K562 (cell line): ENCODE measurements at regions not wholly inside any gene's neighbourhood (a gene's known extent, or its start where the extent isn't known, plus 50 kb on each side); places are given as distances from the start of the nearest gene placed in this dataset.

ENCODE experiments used
- CXXC5 ChIP-seq: fragments of 250-450 bp; sonication (Bioruptor Pico); IDR thresholded peaks from 2 replicates; pipeline ENCODE4 v1.8.0; 2022; ENCODE audit warnings: inconsistent platforms, mild to moderate bottlenecking, moderate library complexity
- EHMT2 ChIP-seq: fragments of 450-650 bp; IDR thresholded peaks from 2 replicates; pipeline ENCODE4 v1.6.1; 2018; ENCODE audit warnings: antibody characterized with exemption
- EWSR1 ChIP-seq: fragments of 450-650 bp; IDR thresholded peaks from 2 replicates; pipeline ENCODE4 v1.6.1; 2018; ENCODE audit warnings: borderline replicate concordance, mild to moderate bottlenecking, low read depth, moderate library complexity; ENCODE audit not compliant: partially characterized antibody
- HEY1 ChIP-seq: fragments of 250-450 bp; sonication (Bioruptor Pico); IDR thresholded peaks from 2 replicates; pipeline ENCODE4 v1.5.0; 2020; ENCODE audit warnings: mild to moderate bottlenecking, moderate library complexity, borderline replicate concordance
- ILK ChIP-seq: fragments of 450-650 bp; IDR thresholded peaks from 2 replicates; pipeline ENCODE4 v1.6.1; 2016; ENCODE audit warnings: missing genetic modification characterization, low read depth, mild to moderate bottlenecking, missing compliant biosample characterization, moderate library complexity, borderline replicate concordance
- JUND ChIP-seq, 2 experiments: IDR thresholded peaks; 2 replicates in 1 of 2; 3 replicates in 1 of 2; pipeline ENCODE4 v1.6.1; 2011; ENCODE audit warnings: borderline replicate concordance in 2 of 2, low read depth in 2 of 2, low read length in 2 of 2, improper control_type of control experiment in 1 of 2, missing biosample characterization in 1 of 2, missing genetic modification characterization in 1 of 2, missing genetic modification reagents in 1 of 2
- KAT7 ChIP-seq: sonication (generic); formaldehyde crosslinking; IDR thresholded peaks from 2 replicates; pipeline ENCODE4 v1.8.0; 2022; ENCODE audit warnings: missing genetic modification reagents, mild to moderate bottlenecking, borderline replicate concordance
- KAT8 ChIP-seq: fragments of 450-650 bp; IDR thresholded peaks from 2 replicates; pipeline ENCODE4 v1.6.1; 2016; ENCODE audit warnings: low read depth, mild to moderate bottlenecking
- LARP7 ChIP-seq: fragments of 450-650 bp; IDR thresholded peaks from 2 replicates; pipeline ENCODE4 v1.6.1; 2016
- LEF1 ChIP-seq: fragments of 450-650 bp; IDR thresholded peaks from 2 replicates; pipeline ENCODE4 v1.6.1; 2016; ENCODE audit warnings: mild to moderate bottlenecking
- MEF2D ChIP-seq: conservative IDR thresholded peaks from 2 replicates; pipeline ENCODE4 v1.6.1; 2016; ENCODE audit warnings: low read depth, missing genetic modification characterization, missing compliant biosample characterization
- NFATC3 ChIP-seq: fragments of 450-650 bp; IDR thresholded peaks from 2 replicates; pipeline ENCODE4 v1.6.1; 2017; ENCODE audit warnings: mild to moderate bottlenecking
- PHF8 ChIP-seq: fragments of 200-600 bp; sonication (generic); IDR thresholded peaks from 2 replicates; pipeline ENCODE4 v1.6.1; 2012; ENCODE audit warnings: mixed run types, mild to moderate bottlenecking, inconsistent platforms, low read length, moderate library complexity, borderline replicate concordance
- SAP30 ChIP-seq: fragments of 200-600 bp; sonication (generic); IDR thresholded peaks from 2 replicates; pipeline ENCODE4 v1.6.1; 2012; ENCODE audit warnings: borderline replicate concordance, low read depth, mild to moderate bottlenecking, moderate library complexity, low read length, control low read depth, inconsistent platforms; ENCODE audit not compliant: insufficient read depth, poor library complexity, severe bottlenecking
- SIN3A ChIP-seq, 2 experiments: fragments of 150-350 bp in 1 of 2; IDR thresholded peaks; 2 replicates each; pipeline ENCODE4 v1.6.1; 2011 to 2016; ENCODE audit warnings: borderline replicate concordance in 2 of 2, low read depth in 2 of 2, low read length in 2 of 2, mild to moderate bottlenecking in 2 of 2, moderate library complexity in 2 of 2; ENCODE audit not compliant: control insufficient read depth in 1 of 2
- SPI1 ChIP-seq: IDR thresholded peaks from 2 replicates; pipeline ENCODE4 v1.6.1; 2011; ENCODE audit warnings: low read depth, low read length, control low read depth, borderline replicate concordance
- TAL1 ChIP-seq: fragments of 450-650 bp; IDR thresholded peaks from 2 replicates; pipeline ENCODE4 v1.6.1; 2016; ENCODE audit warnings: mild to moderate bottlenecking
- TRIM24 ChIP-seq, 2 experiments: fragments of 450-650 bp; IDR thresholded peaks; 2 replicates each; pipeline ENCODE4 v1.6.1; 2016
- ZBTB5 ChIP-seq: fragments of 450-650 bp; IDR thresholded peaks from 2 replicates; pipeline ENCODE4 v1.6.1; 2017; ENCODE audit warnings: antibody characterized with exemption
- ZKSCAN8 ChIP-seq: fragments of 200-800 bp; sonication (Bioruptor generic); IDR thresholded peaks from 2 replicates; pipeline ENCODE4 v1.6.1; 2016; ENCODE audit warnings: missing genetic modification characterization, missing compliant biosample characterization
- ZNF561 ChIP-seq: fragments of 450-650 bp; formaldehyde crosslinking; conservative IDR thresholded peaks from 2 replicates; pipeline ENCODE4 v1.4.0; 2020; ENCODE audit warnings: mild to moderate bottlenecking, moderate library complexity
- TF ChIP-seq, protein P1 (sequence below), 2 experiments: fragments of 250-450 bp in 1 of 2; fragments of 450-650 bp in 1 of 2; sonication (Bioruptor Pico) in 1 of 2; IDR thresholded peaks; 2 replicates each; pipeline versions ENCODE4 v1.6.1 to v1.8.0; 2016 to 2021; ENCODE audit warnings: mild to moderate bottlenecking in 2 of 2, moderate library complexity in 2 of 2, missing compliant biosample characterization in 1 of 2, missing genetic modification characterization in 1 of 2
- TF ChIP-seq, protein P2 (sequence below): sonication (generic); formaldehyde crosslinking; IDR thresholded peaks from 2 replicates; pipeline ENCODE4 v1.5.0; 2020; ENCODE audit warnings: missing genetic modification reagents

DNA sequence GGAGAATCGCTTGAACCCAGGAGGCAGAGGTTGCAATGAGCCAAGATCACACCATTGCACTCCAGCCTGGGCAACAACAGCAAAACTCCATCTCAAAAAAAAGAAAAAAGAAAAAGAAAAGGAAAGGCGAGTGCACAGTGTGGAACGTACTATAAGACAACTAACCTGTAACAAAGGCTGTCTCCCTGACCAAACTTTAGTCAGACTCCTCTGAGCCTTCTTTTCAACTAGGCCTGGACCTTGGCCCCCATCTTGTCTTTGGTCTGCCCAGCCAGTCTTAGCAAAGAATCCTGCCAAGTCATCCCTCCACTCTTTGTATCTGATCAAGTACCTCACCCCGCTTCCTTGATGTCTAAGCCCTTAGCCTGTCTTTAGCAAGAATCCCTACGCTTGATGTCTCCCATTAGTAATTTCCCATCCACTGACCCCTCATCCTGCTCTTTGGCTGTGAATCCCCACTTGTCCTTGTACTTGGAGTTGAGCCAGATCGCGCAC, 68.9 kb upstream of the KDM7A start (continued):
- TF ChIP-seq, protein P1, sequence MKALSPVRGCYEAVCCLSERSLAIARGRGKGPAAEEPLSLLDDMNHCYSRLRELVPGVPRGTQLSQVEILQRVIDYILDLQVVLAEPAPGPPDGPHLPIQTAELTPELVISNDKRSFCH (CRISPR knock-in tag; IDR thresholded peaks at IDR 0.05), result no peak
- TF ChIP-seq, protein P1 (tag; IDR thresholded peaks at IDR 0.05), result peak; percentile 62; the same call in 1 of the 2 replicates
- TF ChIP-seq SAP30 (no peak), ZNF561 (no peak), TRIM24 (IDR thresholded peaks at IDR 0.05) (peak in 1 of 2 experiments; percentile 77; a peak in 2 of 4 replicates), EWSR1 (no peak), KAT7 (CRISPR knock-in tag) (0 out of 2 replicates have a peak, but pooled peaks have one; percentile 15), LARP7 (0 out of 2 replicates have a peak, but pooled peaks have one; percentile 50), CXXC5 (CRISPR knock-in tag) (peak; percentile 43), NFATC3 (no peak), EHMT2 (peak; percentile 87), ZKSCAN8 (CRISPR knock-in tag) (no peak), ILK (tag) (no peak), LEF1 (peak; percentile 36; the same call in 1 of the 2 replicates), MEF2D (peak; percentile 60; the same call in 1 of the 2 replicates), TAL1 (0 out of 2 replicates have a peak, but pooled peaks have one; percentile 4), JUND (IDR thresholded peaks at IDR 0.05; ENCODE audit: borderline replicate concordance, low read depth, low read length) (peak; percentile 21; the same call in 1 of the 2 replicates), JUND (tag; IDR thresholded peaks at IDR 0.05; ENCODE audit: borderline replicate concordance, low read depth, low read length) (no peak; the same call in 2 of the 3 replicates), SPI1 (no peak), HEY1 (no peak), KAT8 (no peak), PHF8 (no peak), SIN3A (IDR thresholded peaks at IDR 0.05; ENCODE audit: borderline replicate concordance in 2 of 2, control insufficient read depth in 1 of 2, low read depth in 2 of 2, low read length in 2 of 2) (no peak), ZBTB5 (no peak)
- TF ChIP-seq, protein P2, sequence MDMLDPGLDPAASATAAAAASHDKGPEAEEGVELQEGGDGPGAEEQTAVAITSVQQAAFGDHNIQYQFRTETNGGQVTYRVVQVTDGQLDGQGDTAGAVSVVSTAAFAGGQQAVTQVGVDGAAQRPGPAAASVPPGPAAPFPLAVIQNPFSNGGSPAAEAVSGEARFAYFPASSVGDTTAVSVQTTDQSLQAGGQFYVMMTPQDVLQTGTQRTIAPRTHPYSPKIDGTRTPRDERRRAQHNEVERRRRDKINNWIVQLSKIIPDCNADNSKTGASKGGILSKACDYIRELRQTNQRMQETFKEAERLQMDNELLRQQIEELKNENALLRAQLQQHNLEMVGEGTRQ, result no peak
